DOHH2 (cell line): ENCODE measurements at regions not wholly inside any gene's neighbourhood (a gene's known extent, or its start where the extent isn't known, plus 50 kb on each side); places are given as distances from the start of the nearest gene placed in this dataset.

Source experiments
- H3F3A ChIP-seq: fragments of 200-600 bp; sonication (generic), shearing (Covaris generic); 2 replicates; pipeline ENCODE4 v1.6.0; 2016; ENCODE audit warnings: antibody characterized with exemption, mild to moderate bottlenecking; ENCODE audit not compliant: control insufficient read depth, insufficient read depth
- H3K27ac ChIP-seq: fragments of 200-600 bp; sonication (generic); 2 replicates; pipeline ENCODE4 v1.5.1; 2014; ENCODE audit warnings: low read depth, mild to moderate bottlenecking, low read length, moderate library complexity
- H3K27me3 ChIP-seq: fragments of 200-600 bp; sonication (generic); 2 replicates; pipeline ENCODE4 v1.6.1; 2014; ENCODE audit warnings: mild to moderate bottlenecking, low read length, mixed read lengths; ENCODE audit not compliant: control insufficient read depth
- H3K36me3 ChIP-seq: fragments of 200-600 bp; sonication (generic); 2 replicates; pipeline ENCODE4 v1.6.1; 2014; ENCODE audit warnings: mild to moderate bottlenecking, low read length, moderate library complexity, mixed read lengths; ENCODE audit not compliant: control insufficient read depth
- H3K4me1 ChIP-seq: fragments of 200-600 bp; sonication (generic); 2 replicates; pipeline ENCODE4 v1.6.1; 2014; ENCODE audit warnings: mild to moderate bottlenecking, low read length, mixed read lengths; ENCODE audit not compliant: control insufficient read depth
- H3K4me2 ChIP-seq: fragments of 200-600 bp; sonication (generic); 2 replicates; pipeline ENCODE4 v1.6.0; 2014; ENCODE audit warnings: mild to moderate bottlenecking, low read length, moderate library complexity
- H3K4me3 ChIP-seq: fragments of 200-600 bp; sonication (generic); 2 replicates; pipeline ENCODE4 v1.5.1; 2014; ENCODE audit warnings: mild to moderate bottlenecking, low read length, mixed read lengths
- H3K79me2 ChIP-seq: fragments of 200-600 bp; sonication (generic); 2 replicates; pipeline ENCODE4 v1.6.1; 2014; ENCODE audit warnings: mild to moderate bottlenecking, low read length, mixed read lengths; ENCODE audit not compliant: control insufficient read depth
- H3K9me2 ChIP-seq: fragments of 200-600 bp; sonication (generic); replicated peaks from 2 replicates; pipeline ENCODE4 v1.6.1; 2014; ENCODE audit warnings: mild to moderate bottlenecking, low read length, mixed read lengths; ENCODE audit not compliant: control insufficient read depth
- H3K9me3 ChIP-seq: fragments of 200-600 bp; sonication (generic); 2 replicates; pipeline ENCODE4 v1.6.1; 2014; ENCODE audit warnings: antibody characterized with exemption, low read length, mixed read lengths; ENCODE audit not compliant: control insufficient read depth, insufficient read depth
- H4K20me1 ChIP-seq: fragments of 200-600 bp; sonication (generic); 2 replicates; pipeline ENCODE4 v1.6.0; 2014; ENCODE audit warnings: low read depth, mild to moderate bottlenecking, antibody characterized with exemption, low read length, moderate library complexity; ENCODE audit not compliant: control insufficient read depth, insufficient read depth
- EZH2phosphoT487 ChIP-seq: fragments of 200-600 bp; sonication (generic); IDR thresholded peaks from 2 replicates; pipeline ENCODE4 v1.6.1; 2017; ENCODE audit warnings: borderline replicate concordance, mild to moderate bottlenecking, antibody characterized with exemption, low read length, moderate library complexity, mixed read lengths
- TF ChIP-seq, protein P1 (sequence below): fragments of 200-600 bp; sonication (generic); IDR thresholded peaks from one replicate; pipeline ENCODE4 v1.5.1; 2014; ENCODE audit warnings: antibody characterized with exemption, mild to moderate bottlenecking, low read depth, low read length; ENCODE audit not compliant: poor library complexity, severe bottlenecking

DNA sequence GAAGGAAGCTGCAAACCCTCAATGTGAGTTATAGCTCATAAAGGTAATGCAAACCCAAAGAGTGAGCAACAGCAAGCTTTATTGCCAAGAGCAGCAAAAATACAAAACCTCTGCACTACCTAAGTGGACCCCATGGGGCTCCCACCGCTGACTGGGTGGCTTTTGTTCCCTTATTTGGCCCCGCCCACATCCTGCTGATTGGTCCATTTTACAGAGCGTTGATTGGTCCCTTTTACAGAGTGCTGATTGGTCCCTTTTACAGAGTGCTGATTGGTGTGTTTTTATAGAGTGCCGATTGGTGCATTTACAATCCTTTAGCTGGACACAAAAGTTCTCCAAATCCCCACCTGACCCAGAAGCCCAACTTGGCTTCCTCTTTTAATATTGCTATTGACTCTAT, 154.5 kb upstream of the NSMCE3 start:
- H3K79me2 ChIP-seq = no peaks in the 10 kb centered on the region
- no peak overlapping the region for H3K27ac ChIP-seq
- H3K4me1 ChIP-seq = no peaks in the 10 kb centered on the region
- H3K36me3 ChIP-seq = no peaks in the 10 kb centered on the region
- no peaks in the 10 kb centered on the region for H4K20me1 ChIP-seq
- no peaks in the 10 kb centered on the region for H3F3A ChIP-seq
- no peak overlapping the region for H3K4me2 ChIP-seq
- TF ChIP-seq EZH2phosphoT487 = no peak
- TF ChIP-seq, protein P1, sequence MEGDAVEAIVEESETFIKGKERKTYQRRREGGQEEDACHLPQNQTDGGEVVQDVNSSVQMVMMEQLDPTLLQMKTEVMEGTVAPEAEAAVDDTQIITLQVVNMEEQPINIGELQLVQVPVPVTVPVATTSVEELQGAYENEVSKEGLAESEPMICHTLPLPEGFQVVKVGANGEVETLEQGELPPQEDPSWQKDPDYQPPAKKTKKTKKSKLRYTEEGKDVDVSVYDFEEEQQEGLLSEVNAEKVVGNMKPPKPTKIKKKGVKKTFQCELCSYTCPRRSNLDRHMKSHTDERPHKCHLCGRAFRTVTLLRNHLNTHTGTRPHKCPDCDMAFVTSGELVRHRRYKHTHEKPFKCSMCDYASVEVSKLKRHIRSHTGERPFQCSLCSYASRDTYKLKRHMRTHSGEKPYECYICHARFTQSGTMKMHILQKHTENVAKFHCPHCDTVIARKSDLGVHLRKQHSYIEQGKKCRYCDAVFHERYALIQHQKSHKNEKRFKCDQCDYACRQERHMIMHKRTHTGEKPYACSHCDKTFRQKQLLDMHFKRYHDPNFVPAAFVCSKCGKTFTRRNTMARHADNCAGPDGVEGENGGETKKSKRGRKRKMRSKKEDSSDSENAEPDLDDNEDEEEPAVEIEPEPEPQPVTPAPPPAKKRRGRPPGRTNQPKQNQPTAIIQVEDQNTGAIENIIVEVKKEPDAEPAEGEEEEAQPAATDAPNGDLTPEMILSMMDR = no peak
- H3K9me3 ChIP-seq = peaks cover 6% of the 10 kb centered on the region; the same call in 1 of the 2 replicates
- no peak overlapping the region for H3K4me3 ChIP-seq
- H3K27me3 ChIP-seq = no peaks in the 10 kb centered on the region
- H3K9me2 ChIP-seq = no peaks in the 10 kb centered on the region

DNA sequence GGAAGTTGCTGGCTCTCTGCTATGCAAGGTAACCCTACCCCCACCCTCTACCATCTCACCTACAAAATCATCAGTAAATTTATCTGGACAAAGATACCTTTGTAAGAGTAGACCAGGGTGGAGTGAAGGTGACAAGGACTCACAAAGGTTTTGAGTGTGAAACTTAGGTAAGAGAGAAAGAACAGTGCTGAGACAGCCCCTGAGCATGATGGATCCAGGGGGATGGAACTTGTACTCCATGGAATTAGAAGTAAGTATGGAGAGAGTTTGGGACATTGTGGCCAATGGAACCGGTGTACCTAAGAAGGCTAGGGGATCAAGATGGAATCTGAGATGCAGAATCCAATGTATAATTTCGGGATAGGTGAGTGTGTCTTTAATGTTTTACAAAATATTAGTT, 153.0 kb upstream of the NSMCE3 start:
- peaks cover 6% of the 10 kb centered on the region; the same call in 1 of the 2 replicates for H3K9me3 ChIP-seq
- H3K9me2 ChIP-seq = no peaks in the 10 kb centered on the region

DNA sequence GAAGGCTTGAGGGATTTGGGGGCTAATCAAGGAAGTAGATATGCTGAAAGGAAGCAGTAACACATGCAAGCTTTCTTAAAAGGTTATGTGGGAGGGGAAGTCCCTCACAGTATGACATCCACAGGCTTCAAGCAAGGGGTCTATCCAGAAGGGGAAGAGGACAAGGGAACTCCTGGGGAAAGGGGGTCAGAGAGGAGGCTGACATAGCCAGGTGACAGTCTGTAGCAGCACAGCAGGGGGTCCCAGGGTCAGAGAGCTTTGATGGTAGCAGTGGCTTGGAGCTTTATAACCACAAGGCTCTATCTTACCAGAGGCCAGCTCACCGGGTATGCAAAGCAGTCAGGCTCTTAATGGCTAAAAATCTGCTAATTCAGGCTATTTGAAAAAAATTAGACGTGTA, 150.6 kb upstream of the NSMCE3 start:
- no peak overlapping the region for H3K4me3 ChIP-seq
- no peaks in the 10 kb centered on the region for H4K20me1 ChIP-seq
- no peak overlapping the region for H3K27ac ChIP-seq
- H3K9me3 ChIP-seq = peaks cover 6% of the 10 kb centered on the region; the same call in 1 of the 2 replicates
- H3K4me2 ChIP-seq = no peak overlapping the region
- no peaks in the 10 kb centered on the region for H3K27me3 ChIP-seq
- no peaks in the 10 kb centered on the region for H3F3A ChIP-seq
- H3K79me2 ChIP-seq = no peaks in the 10 kb centered on the region
- no peaks in the 10 kb centered on the region for H3K9me2 ChIP-seq
- H3K4me1 ChIP-seq = no peaks in the 10 kb centered on the region
- no peaks in the 10 kb centered on the region for H3K36me3 ChIP-seq
- TF ChIP-seq EZH2phosphoT487 = no peak
- TF ChIP-seq, protein P1 = no peak

More for the DNA sequence above, 153.0 kb upstream of the NSMCE3 start:
- Histone ChIP-seq H3K4me3 (no peak overlapping the region), H3K4me2 (no peak overlapping the region), H3F3A (no peaks in the 10 kb centered on the region), H3K4me1 (no peaks in the 10 kb centered on the region), H3K27me3 (no peaks in the 10 kb centered on the region), H3K27ac (no peak overlapping the region), H3K36me3 (no peaks in the 10 kb centered on the region), H4K20me1 (no peaks in the 10 kb centered on the region), H3K79me2 (no peaks in the 10 kb centered on the region)
- no peak for TF ChIP-seq EZH2phosphoT487
- TF ChIP-seq, protein P1 = no peak

DNA sequence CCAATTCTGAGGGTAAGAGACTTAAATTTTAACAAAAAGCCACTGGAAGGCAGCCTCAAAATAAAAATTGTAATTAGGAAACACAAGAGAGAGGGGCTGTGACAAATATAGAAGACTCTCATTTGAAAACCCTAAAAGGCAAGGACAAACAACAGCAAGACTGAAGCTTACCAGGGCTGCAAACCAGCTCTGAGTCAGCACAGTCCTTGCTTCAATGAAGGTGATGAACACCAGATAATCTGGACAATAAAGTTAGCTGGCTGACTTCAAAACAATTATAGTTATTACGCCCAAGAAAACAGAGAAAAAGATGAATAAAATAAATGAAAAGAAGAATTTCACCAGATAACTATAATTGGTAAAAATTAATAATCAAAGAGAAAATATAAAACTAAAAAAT, 149.3 kb upstream of the NSMCE3 start:
- no peaks in the 10 kb centered on the region for H3K4me1 ChIP-seq
- TF ChIP-seq, protein P1 = no peak
- TF ChIP-seq EZH2phosphoT487 = no peak
- no peaks in the 10 kb centered on the region for H3F3A ChIP-seq
- no peak overlapping the region for H3K27ac ChIP-seq
- no peaks in the 10 kb centered on the region for H3K9me2 ChIP-seq
- no peak overlapping the region for H3K4me2 ChIP-seq
- peaks cover 1% of the 10 kb centered on the region; the same call in 1 of the 2 replicates for H3K9me3 ChIP-seq
- H3K4me3 ChIP-seq = no peak overlapping the region
- no peaks in the 10 kb centered on the region for H3K36me3 ChIP-seq
- no peaks in the 10 kb centered on the region for H3K79me2 ChIP-seq
- H4K20me1 ChIP-seq = no peaks in the 10 kb centered on the region
- H3K27me3 ChIP-seq = no peaks in the 10 kb centered on the region
